Activated T-helper 17 cell treated with anti-CD3 and anti-CD28 coated beads, Interleukin-2, amount 50 U/mL, for 72 hours (primary cell): ENCODE measurements at regions not wholly inside any gene's neighbourhood (a gene's known extent, or its start where the extent isn't known, plus 50 kb on each side); places are given as distances from the start of the nearest gene placed in this dataset.

Source experiments
- ATAC-seq: fragments of 150-1000 bp; cut with Tn5 transposase; replicated peaks from 2 replicates; pipeline ENCODE4 v1.10.0; 2021; ENCODE audit warnings: mild to moderate bottlenecking, moderate library complexity
- H3K27ac Mint-ChIP-seq: one replicate; pipeline ENCODE4 v1.8.0; 2022; ENCODE audit warnings: mixed read lengths
- H3K27me3 Mint-ChIP-seq: one replicate; pipeline ENCODE4 v1.8.0; 2022; ENCODE audit warnings: mixed read lengths
- H3K36me3 Mint-ChIP-seq: one replicate; pipeline ENCODE4 v1.8.0; 2022; ENCODE audit warnings: low read depth, mild to moderate bottlenecking, mixed read lengths
- H3K4me1 Mint-ChIP-seq: one replicate; pipeline ENCODE4 v1.8.0; 2022; ENCODE audit warnings: mixed read lengths
- H3K4me3 Mint-ChIP-seq: one replicate; pipeline ENCODE4 v1.8.0; 2022; ENCODE audit warnings: mild to moderate bottlenecking, mixed read lengths
- H3K9me3 Mint-ChIP-seq: one replicate; pipeline ENCODE4 v1.8.0; 2022; ENCODE audit warnings: mixed read lengths

DNA sequence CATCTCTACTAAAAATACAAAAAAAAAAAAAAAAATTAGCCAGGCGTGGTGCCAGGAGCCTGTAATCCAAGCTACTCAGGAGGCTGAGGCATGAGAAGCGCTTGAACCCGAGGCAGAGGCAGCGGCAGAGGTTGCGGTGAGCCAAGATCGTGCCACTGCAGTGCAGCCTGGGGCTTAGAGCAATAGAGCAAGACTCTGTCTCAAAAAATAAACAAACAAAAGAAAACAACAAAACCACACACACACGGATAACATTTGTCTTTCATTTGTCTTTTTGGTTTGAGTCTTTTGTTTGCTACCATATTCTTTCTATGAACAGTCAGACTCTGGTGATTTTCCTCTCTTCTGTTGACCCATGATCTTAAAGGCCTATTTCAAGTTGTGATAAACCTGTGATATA, 1168.3 kb upstream of the WWC1 start:
- Mint-ChIP-seq H3K4me1 (no peaks in the 10 kb centered on the region), H3K4me3 (no peak overlapping the region), H3K9me3 (peaks cover 9% of the 10 kb centered on the region), H3K27me3 (no peaks in the 10 kb centered on the region), H3K36me3 (no peaks in the 10 kb centered on the region), H3K27ac (no peak overlapping the region)
- ATAC-seq: no peak

DNA sequence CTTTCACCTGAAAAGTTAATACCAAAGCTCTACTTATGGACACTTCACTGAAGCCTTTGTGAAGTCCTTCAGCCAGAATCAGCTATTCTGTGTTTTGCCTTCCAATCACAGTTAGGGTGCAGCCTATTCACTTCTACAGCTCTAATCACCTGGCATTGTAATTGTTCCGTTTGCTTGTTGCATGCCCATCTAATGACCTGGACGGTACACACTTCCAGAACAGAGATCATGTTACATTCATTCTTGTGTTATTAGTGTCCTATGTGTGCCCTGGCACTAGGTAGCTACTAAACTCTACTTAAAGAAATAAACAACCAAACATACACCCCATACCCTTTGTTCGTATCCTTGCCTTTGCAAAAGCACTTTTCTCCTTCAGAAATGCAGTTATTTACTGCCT, 1162.9 kb upstream of the WWC1 start:
- Mint-ChIP-seq H3K27me3 (no peaks in the 10 kb centered on the region), H3K27ac (no peak overlapping the region), H3K36me3 (no peaks in the 10 kb centered on the region), H3K9me3 (peaks cover 12% of the 10 kb centered on the region), H3K4me3 (no peak overlapping the region), H3K4me1 (no peaks in the 10 kb centered on the region)
- ATAC-seq: no peak

DNA sequence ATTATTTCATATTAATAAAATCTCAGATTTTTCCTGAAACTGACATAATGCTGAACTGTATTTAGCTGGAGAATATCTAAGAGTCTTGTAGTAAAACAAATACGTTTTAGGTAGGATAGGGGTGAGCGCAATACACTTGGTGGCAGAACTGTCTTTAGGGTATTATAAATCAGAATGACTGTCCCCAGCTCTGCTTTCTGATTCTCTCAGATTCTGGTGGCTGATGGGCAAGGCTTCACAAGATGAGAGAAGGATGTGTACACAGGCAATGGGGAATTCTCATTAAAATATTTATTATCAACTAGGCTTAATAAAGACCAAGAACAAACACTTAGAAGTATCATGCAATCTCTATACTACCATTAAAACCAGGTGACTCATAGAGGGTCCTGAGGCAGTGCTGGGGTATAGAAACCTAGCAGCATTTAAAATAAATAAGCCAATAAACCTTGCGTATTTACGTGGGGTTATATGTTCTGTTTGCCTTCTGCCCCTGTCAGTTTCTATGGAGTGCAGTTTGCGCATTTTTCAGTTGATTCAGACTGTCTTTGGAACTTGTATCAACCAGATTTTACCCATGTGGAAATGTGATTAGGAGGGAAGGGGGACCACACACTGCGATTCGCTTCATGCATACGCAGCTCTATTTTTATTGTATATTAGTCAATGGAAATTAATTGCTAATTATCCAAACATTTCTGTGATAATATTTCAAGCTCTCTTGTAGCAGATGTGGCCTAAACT, 1150.7 kb upstream of the WWC1 start:
- Mint-ChIP-seq H3K27me3 (no peaks in the 10 kb centered on the region), H3K9me3 (peaks cover 12% of the 10 kb centered on the region), H3K27ac (no peak overlapping the region), H3K36me3 (no peaks in the 10 kb centered on the region), H3K4me1 (no peaks in the 10 kb centered on the region), H3K4me3 (no peak overlapping the region)
- ATAC-seq: no peak

DNA sequence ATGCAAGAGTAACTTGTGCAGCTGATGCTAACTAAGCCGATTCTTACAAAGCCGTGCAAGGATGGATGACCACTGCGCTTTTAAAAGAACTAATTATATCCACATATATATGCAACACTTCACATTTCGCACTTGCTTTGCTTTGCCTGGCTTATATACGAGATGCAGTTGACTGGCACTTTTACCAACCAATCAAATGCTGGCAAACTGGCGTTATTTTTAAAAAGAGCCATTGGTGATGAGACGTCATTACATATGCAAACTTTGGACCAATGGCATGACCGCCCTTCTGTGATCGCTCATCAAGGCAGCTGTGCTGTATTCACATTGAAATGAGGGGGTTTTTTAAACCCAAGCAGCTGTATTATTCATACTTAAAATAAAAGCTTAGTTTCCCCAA, 1147.7 kb upstream of the WWC1 start:
- Mint-ChIP-seq H3K36me3 (no peaks in the 10 kb centered on the region), H3K27ac (no peak overlapping the region), H3K9me3 (peaks cover 5% of the 10 kb centered on the region), H3K4me1 (no peaks in the 10 kb centered on the region), H3K4me3 (no peak overlapping the region), H3K27me3 (no peaks in the 10 kb centered on the region)
- ATAC-seq: no peak

DNA sequence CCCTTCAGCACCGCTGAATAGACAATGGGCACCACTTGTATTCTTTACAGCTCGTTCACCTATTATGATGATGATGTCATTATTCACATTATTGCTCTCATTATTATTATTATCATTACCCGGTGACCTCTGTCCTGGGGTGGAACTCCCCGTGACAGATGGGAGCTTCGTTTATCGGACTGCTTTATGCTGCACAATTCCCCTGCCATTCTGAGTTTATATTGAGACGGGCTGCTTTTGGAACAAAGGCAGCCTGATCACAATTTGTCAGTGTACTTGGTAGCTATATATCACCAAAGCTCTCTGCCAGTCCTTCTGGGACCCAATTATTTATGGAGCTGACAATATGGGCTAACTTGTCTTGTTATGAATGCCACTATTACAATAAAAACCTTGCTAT, 1145.6 kb upstream of the WWC1 start:
- H3K36me3 Mint-ChIP-seq: no peaks in the 10 kb centered on the region
- ATAC-seq: no peak
- H3K27ac Mint-ChIP-seq: no peak overlapping the region
- H3K4me3 Mint-ChIP-seq: no peak overlapping the region
- H3K4me1 Mint-ChIP-seq: no peaks in the 10 kb centered on the region
- H3K9me3 Mint-ChIP-seq: peaks cover 10% of the 10 kb centered on the region
- H3K27me3 Mint-ChIP-seq: no peaks in the 10 kb centered on the region

DNA sequence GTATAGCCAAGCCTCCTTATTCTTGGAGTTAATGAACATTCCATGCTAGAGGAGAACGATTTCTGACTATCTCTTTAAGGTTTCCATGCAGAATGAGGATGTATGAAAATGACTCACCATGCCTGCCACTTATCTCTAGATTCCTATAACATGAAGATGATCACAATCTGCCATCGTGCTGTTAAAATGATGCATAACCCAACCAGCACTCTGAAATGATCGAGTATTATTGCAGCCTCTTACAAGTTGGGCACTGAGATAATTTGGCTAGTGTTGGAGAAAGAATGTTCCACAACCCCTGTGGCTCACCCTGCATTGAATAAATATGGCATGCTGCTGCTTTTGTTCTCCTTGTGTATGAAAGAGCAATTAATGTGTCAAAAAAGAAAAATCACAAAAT, 1143.6 kb upstream of the WWC1 start:
- no peak overlapping the region for H3K27ac Mint-ChIP-seq
- no peaks in the 10 kb centered on the region for H3K27me3 Mint-ChIP-seq
- no peaks in the 10 kb centered on the region for H3K36me3 Mint-ChIP-seq
- H3K4me1 Mint-ChIP-seq: no peaks in the 10 kb centered on the region
- peaks cover 10% of the 10 kb centered on the region for H3K9me3 Mint-ChIP-seq
- ATAC-seq: no peak
- no peak overlapping the region for H3K4me3 Mint-ChIP-seq

DNA sequence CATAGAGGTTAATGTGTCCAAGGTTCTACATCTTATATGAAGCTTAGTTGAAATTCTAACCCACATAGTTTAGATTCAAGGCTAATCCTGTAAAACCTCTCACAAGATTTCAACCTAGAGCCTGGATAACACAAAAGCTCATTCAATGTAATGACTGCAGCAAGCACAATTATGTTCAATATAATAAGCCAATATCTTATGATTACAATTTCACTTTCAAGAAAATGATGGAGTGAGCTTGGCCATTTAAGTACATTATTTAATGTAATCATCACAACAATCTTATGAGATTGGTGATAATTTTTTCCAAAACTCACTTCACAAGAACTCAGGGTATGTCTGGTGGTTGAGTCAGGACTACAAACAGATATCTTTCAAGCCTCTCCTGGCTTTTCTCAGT, 1140.8 kb upstream of the WWC1 start:
- Mint-ChIP-seq H3K4me3 (no peak overlapping the region), H3K9me3 (peaks cover 8% of the 10 kb centered on the region), H3K27me3 (no peaks in the 10 kb centered on the region), H3K36me3 (no peaks in the 10 kb centered on the region), H3K4me1 (no peaks in the 10 kb centered on the region), H3K27ac (no peak overlapping the region)
- ATAC-seq: no peak

DNA sequence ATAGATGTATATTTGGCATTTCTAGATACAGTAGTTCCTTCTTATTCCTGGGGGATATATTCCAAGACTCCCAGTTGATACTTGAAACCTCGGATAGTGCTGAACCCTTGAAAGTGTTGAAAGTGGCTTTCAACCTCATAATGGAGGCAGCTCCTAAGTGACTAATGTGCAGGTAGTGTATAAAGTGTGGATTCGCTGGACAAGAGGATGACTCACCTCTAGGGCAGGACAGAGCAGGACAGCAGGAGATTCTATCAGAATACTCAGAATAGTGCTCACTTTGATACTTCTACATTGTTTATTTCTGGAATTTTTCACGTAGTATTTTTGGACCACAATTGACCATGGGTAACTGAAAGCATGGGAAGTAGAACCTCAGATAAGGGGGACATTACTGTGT, 1138.9 kb upstream of the WWC1 start:
- ATAC-seq: no peak
- Mint-ChIP-seq H3K4me3 (no peak overlapping the region), H3K27ac (no peak overlapping the region), H3K4me1 (no peaks in the 10 kb centered on the region), H3K36me3 (no peaks in the 10 kb centered on the region), H3K27me3 (no peaks in the 10 kb centered on the region), H3K9me3 (peaks cover 4% of the 10 kb centered on the region)

DNA sequence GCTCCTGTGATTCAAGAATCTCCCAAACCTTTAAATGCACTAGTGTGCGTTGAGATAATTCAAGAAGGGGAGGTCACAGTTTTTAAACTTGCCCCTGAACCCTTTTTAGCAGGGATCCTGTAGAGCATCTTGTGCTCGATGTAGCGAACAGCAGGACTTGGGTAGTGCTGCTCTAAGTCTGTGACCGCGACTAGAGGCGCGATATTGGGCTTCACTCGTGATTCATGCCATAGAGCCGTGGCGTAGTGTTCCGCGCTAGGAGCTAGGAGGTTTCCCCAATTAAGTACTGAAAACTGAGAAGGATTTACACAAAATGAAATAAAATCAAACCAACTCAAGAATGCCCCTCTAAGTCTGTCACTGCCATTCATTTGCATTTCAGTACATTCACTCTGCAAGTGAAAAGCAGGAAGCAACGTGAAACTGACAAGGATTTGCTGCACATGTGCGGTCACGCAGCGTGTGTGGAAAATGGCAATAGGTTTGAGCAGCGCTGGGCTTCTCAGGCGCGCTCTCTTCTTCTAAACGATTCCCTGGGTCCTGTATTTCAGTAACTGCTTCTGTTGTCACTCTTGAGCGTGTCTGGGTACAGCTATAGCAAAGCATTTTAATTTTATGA, 1135.9 kb upstream of the WWC1 start:
- no peaks in the 10 kb centered on the region for H3K36me3 Mint-ChIP-seq
- H3K4me1 Mint-ChIP-seq: no peaks in the 10 kb centered on the region
- H3K27me3 Mint-ChIP-seq: no peaks in the 10 kb centered on the region
- H3K9me3 Mint-ChIP-seq: peaks cover 3% of the 10 kb centered on the region
- no peak for ATAC-seq
- no peak overlapping the region for H3K27ac Mint-ChIP-seq
- H3K4me3 Mint-ChIP-seq: no peak overlapping the region

DNA sequence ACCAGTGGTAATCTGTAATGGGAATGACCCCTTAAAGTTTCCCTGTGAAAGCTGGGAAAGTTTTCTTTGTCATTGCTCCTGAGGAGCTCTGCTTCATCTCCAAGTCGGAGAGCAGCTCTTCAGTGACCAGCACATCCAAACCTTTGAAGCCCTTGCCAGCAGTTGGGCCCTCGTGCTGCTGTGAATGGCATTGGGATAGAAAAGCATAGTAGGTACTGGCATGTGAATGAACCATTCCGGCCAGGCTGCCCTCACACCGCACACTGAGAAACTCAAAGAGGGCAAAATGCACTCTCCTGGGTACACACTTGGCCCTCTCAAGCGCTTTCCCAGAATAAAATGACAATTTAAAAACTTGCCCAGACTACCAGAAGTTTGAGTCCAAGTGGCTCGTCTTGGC, 1135.0 kb upstream of the WWC1 start:
- H3K27ac Mint-ChIP-seq: no peak overlapping the region

DNA sequence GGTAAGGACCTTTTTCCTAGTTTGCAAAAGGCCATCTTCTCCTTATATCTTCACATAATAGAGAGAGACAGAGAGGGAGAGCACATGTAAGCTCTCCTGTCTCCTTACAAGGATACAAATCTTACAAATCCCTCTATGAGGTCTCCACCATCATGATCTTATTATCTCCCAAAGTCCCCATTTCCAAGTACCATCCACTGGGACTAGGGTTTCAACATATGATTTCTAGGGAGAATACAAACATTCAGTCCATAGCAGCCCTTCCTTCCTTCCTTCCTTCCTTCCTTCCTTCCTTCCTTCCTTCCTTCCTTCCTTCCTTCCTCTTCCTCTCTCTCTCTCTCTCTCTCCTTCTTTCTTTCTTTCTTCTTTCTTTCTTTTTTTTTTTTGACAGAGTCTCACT, 1132.9 kb upstream of the WWC1 start:
- no peak overlapping the region for H3K27ac Mint-ChIP-seq
- H3K4me3 Mint-ChIP-seq: no peak overlapping the region
- ATAC-seq: no peak
- no peaks in the 10 kb centered on the region for H3K4me1 Mint-ChIP-seq
- H3K36me3 Mint-ChIP-seq: no peaks in the 10 kb centered on the region
- H3K9me3 Mint-ChIP-seq: peaks cover 6% of the 10 kb centered on the region
- no peaks in the 10 kb centered on the region for H3K27me3 Mint-ChIP-seq

More for the DNA sequence above, 1135.0 kb upstream of the WWC1 start:
- Mint-ChIP-seq H3K9me3 (peaks cover 6% of the 10 kb centered on the region), H3K36me3 (no peaks in the 10 kb centered on the region), H3K27me3 (no peaks in the 10 kb centered on the region), H3K4me3 (no peak overlapping the region), H3K4me1 (no peaks in the 10 kb centered on the region)
- no peak for ATAC-seq

DNA sequence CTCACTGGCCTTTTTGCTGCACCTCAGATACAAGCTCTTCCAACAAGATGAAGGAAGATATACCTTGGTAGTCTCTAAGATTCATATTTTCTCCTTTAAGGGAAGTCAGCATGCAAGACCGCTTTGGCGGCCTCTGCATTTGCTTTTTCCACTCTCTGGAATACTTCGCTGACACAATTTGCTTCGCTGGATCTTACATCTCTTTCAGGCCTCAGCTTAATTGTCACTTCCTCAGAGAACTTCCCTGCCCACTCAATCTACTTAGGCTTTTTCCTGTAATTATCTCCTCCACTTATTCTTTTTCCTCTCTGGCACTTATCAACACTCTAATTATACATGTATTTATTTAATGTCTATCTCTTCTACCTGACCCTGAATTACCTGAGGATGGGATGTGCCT, 1131.1 kb upstream of the WWC1 start:
- ATAC-seq: no peak
- no peaks in the 10 kb centered on the region for H3K4me1 Mint-ChIP-seq

DNA sequence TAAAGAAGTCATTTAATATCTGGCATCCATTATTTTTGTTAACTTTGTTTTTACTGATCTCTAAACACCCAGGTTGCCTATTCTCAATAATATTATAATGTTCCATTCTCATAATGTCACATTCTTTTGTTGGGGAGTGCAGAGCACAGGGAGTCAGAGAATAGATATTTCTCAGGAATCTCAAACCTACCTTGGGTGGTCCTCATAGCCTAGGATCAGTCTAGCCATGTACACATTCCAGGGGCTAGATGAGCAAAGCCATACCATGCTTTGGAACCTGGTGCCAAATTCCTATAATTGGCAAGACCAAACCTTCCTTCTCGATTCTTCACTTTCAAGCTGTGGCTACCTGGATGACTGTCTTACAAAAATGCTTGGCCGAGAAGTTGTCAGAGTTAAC, 1124.7 kb upstream of the WWC1 start:
- H3K9me3 Mint-ChIP-seq: peaks cover 12% of the 10 kb centered on the region
- no peaks in the 10 kb centered on the region for H3K4me1 Mint-ChIP-seq
- no peak overlapping the region for H3K4me3 Mint-ChIP-seq
- H3K27me3 Mint-ChIP-seq: no peaks in the 10 kb centered on the region
- ATAC-seq: no peak
- no peak overlapping the region for H3K27ac Mint-ChIP-seq
- H3K36me3 Mint-ChIP-seq: no peaks in the 10 kb centered on the region

More for the DNA sequence above, 1131.1 kb upstream of the WWC1 start:
- Mint-ChIP-seq H3K27me3 (no peaks in the 10 kb centered on the region), H3K9me3 (peaks cover 6% of the 10 kb centered on the region), H3K4me3 (no peak overlapping the region), H3K36me3 (no peaks in the 10 kb centered on the region), H3K27ac (no peak overlapping the region)

DNA sequence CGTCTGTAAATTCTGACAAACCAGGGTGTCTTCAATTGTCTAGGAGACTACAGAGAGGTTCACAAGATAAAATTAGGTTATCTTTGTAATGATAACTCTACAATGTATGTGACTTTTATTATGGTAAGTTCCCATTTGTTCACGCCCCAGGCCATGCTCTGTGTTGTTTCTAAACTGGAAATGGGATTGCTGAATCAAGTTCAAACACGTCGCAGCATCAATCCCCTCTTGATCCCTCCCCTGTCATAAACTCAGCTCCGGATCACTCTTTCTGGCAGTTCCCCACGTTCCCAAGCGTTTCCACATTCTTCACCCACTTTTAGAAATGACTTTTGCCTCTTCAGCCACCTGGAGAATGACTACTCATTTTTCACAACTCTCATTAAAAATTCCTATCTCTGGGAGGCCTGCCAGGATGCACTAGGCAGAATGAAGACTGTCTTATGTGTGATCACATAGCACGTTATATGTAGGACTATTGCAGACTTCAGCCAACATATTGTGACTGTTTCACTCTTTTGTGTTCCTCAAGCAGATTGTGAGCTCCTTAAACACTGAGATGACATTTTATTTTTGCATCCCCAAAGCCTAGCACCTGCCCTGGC, 1124.2 kb upstream of the WWC1 start:
- Mint-ChIP-seq H3K4me3 (no peak overlapping the region), H3K36me3 (no peaks in the 10 kb centered on the region), H3K27me3 (no peaks in the 10 kb centered on the region), H3K9me3 (peaks cover 12% of the 10 kb centered on the region), H3K27ac (no peak overlapping the region), H3K4me1 (no peaks in the 10 kb centered on the region)
- ATAC-seq: no peak

DNA sequence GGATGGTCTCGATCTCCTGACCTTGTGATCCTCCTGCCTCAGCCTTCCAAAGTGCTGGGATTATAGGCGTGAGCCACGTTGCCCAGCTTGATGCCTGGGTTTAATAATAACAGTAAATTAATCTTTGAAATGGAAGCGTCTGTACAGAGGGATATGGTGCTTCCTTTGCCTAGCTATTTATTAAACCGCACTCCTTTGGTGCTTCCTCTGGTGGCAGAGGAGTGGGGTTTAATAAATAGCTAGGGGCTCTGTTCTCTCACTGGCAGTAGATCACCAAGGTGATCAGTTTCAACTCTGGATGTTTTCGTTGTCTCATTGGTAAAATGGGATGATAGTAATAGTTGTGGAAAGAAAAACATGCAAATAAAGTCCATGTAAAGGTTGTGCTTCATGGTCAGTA, 1122.5 kb upstream of the WWC1 start:
- Mint-ChIP-seq H3K27me3 (no peaks in the 10 kb centered on the region), H3K36me3 (no peaks in the 10 kb centered on the region), H3K9me3 (peaks cover 12% of the 10 kb centered on the region), H3K4me3 (no peak overlapping the region), H3K4me1 (no peaks in the 10 kb centered on the region), H3K27ac (no peak overlapping the region)
- no peak for ATAC-seq
